Astrocyte (in vitro differentiated cells and primary cell): ENCODE measurements at regions not wholly inside any gene's neighbourhood (a gene's known extent, or its start where the extent isn't known, plus 50 kb on each side); places are given as distances from the start of the nearest gene placed in this dataset.

ENCODE experiments used
- DNase-seq: peaks from one replicate; pipeline ENCODE4 v3.0.0-alpha.2; 2010; ENCODE audit warnings: low read depth
- FAIRE-seq: peaks from 2 replicates; lab custom pipeline; 2011; peaks lifted over from hg19 to GRCh38; lab: Jason Lieb, UNC
- H2AFZ ChIP-seq: 2 replicates; pipeline ENCODE4 v1.6.0; 2012; ENCODE audit warnings: low read depth, low read length, inconsistent platforms
- H3K27ac ChIP-seq: 2 replicates; pipeline ENCODE4 v1.5.1; 2011; ENCODE audit warnings: low read depth, low read length, inconsistent platforms
- H3K27me3 ChIP-seq: 2 replicates; pipeline ENCODE4 v1.6.0; 2011; ENCODE audit warnings: low read length, inconsistent platforms; ENCODE audit not compliant: insufficient read depth
- H3K36me3 ChIP-seq: 2 replicates; pipeline ENCODE4 v1.5.1; 2011; ENCODE audit warnings: low read length, inconsistent platforms; ENCODE audit not compliant: insufficient read depth
- H3K4me1 ChIP-seq: 2 replicates; pipeline ENCODE4 v1.5.1; 2011; ENCODE audit warnings: low read length, inconsistent platforms; ENCODE audit not compliant: insufficient read depth
- H3K4me2 ChIP-seq: 2 replicates; pipeline ENCODE4 v1.6.0; 2012; ENCODE audit warnings: low read length, inconsistent platforms
- H3K4me3 ChIP-seq: 2 replicates; pipeline ENCODE4 v1.5.1; 2011; ENCODE audit warnings: low read depth, mild to moderate bottlenecking, low read length, inconsistent platforms; ENCODE audit not compliant: insufficient read depth
- H3K79me2 ChIP-seq: 2 replicates; pipeline ENCODE4 v1.6.0; 2012; ENCODE audit warnings: mild to moderate bottlenecking, low read length, inconsistent platforms; ENCODE audit not compliant: insufficient read depth
- H3K9ac ChIP-seq: 2 replicates; pipeline ENCODE4 v1.6.0; 2012; ENCODE audit warnings: mild to moderate bottlenecking, low read length, inconsistent platforms
- H3K9me3 ChIP-seq: 2 replicates; pipeline ENCODE4 v1.5.1; 2012; ENCODE audit warnings: low read depth, mild to moderate bottlenecking, low read length, inconsistent platforms; ENCODE audit not compliant: insufficient read depth
- H4K20me1 ChIP-seq: 2 replicates; pipeline ENCODE4 v1.6.0; 2012; ENCODE audit warnings: low read length, inconsistent platforms; ENCODE audit not compliant: insufficient read depth
- H3K27ac Mint-ChIP-seq: one replicate; pipeline ENCODE4 v1.8.0; 2021; ENCODE audit warnings: mild to moderate bottlenecking, mixed read lengths; ENCODE audit not compliant: unreplicated experiment
- H3K27me3 Mint-ChIP-seq: one replicate; pipeline ENCODE4 v1.8.0; 2021; ENCODE audit warnings: low read depth, mixed read lengths; ENCODE audit not compliant: unreplicated experiment
- H3K36me3 Mint-ChIP-seq: one replicate; pipeline ENCODE4 v1.8.0; 2021; ENCODE audit warnings: low read depth, mixed read lengths; ENCODE audit not compliant: unreplicated experiment
- H3K4me1 Mint-ChIP-seq: one replicate; pipeline ENCODE4 v1.8.0; 2021; ENCODE audit warnings: low read depth, mixed read lengths; ENCODE audit not compliant: unreplicated experiment
- H3K4me3 Mint-ChIP-seq: one replicate; pipeline ENCODE4 v1.8.0; 2021; ENCODE audit warnings: mild to moderate bottlenecking, moderate library complexity, mixed read lengths; ENCODE audit not compliant: unreplicated experiment
- H3K9me3 Mint-ChIP-seq: one replicate; pipeline ENCODE4 v1.8.0; 2021; ENCODE audit warnings: mild to moderate bottlenecking, mixed read lengths; ENCODE audit not compliant: unreplicated experiment
- CTCF ChIP-seq: IDR thresholded peaks from 2 replicates; pipeline ENCODE4 v1.5.1; 2011; ENCODE audit warnings: low read depth, mild to moderate bottlenecking, inconsistent platforms, low read length, moderate library complexity; ENCODE audit not compliant: insufficient read depth
- EZH2 ChIP-seq: IDR thresholded peaks from 2 replicates; pipeline ENCODE4 v1.6.1; 2012; ENCODE audit warnings: mild to moderate bottlenecking, low read length, inconsistent platforms; ENCODE audit not compliant: insufficient read depth

- no peak for TF ChIP-seq CTCF
- no peak for TF ChIP-seq EZH2
- Histone ChIP-seq H2AFZ (no peak overlapping the region), H3K27me3 (no peaks in the 10 kb centered on the region), H3K36me3 (no peaks in the 10 kb centered on the region), H3K9me3 (no peaks in the 10 kb centered on the region), H3K9ac (no peak overlapping the region), H4K20me1 (no peaks in the 10 kb centered on the region), H3K4me3 (no peak overlapping the region), H3K79me2 (no peaks in the 10 kb centered on the region), H3K27ac (no peak overlapping the region), H3K4me2 (no peak overlapping the region), H3K4me1 (no peaks in the 10 kb centered on the region)
- no peaks in the 10 kb centered on the region for H3K36me3 Mint-ChIP-seq
- H3K4me3 Mint-ChIP-seq: no peak overlapping the region
- peaks cover 67% of the 10 kb centered on the region for H3K27me3 Mint-ChIP-seq
- peaks cover 2% of the 10 kb centered on the region for H3K9me3 Mint-ChIP-seq
- H3K27ac Mint-ChIP-seq: no peak overlapping the region
- DNase-seq: no peak
- H3K4me1 Mint-ChIP-seq: no peaks in the 10 kb centered on the region
- FAIRE-seq: no peak
These were observed 56.9 kb downstream of the KLHDC7A start for GRCh38 chr1:18537386-18538306.

- no peak overlapping the region for H3K4me2 ChIP-seq
- H3K27me3 Mint-ChIP-seq: peaks cover 69% of the 10 kb centered on the region
These were observed 58.4 kb downstream of the KLHDC7A start for GRCh38 chr1:18539171-18539570.

More at GRCh38 chr1:18539171-18539570, 58.4 kb downstream of the KLHDC7A start:
- DNase-seq (no peak), FAIRE-seq (no peak)
- Histone ChIP-seq H4K20me1 (no peaks in the 10 kb centered on the region), H3K27ac (no peak overlapping the region), H3K4me1 (no peaks in the 10 kb centered on the region), H3K36me3 (no peaks in the 10 kb centered on the region), H2AFZ (no peak overlapping the region), H3K4me3 (no peak overlapping the region), H3K9me3 (no peaks in the 10 kb centered on the region), H3K27me3 (no peaks in the 10 kb centered on the region), H3K79me2 (no peaks in the 10 kb centered on the region), H3K9ac (no peak overlapping the region)
- Mint-ChIP-seq H3K4me3 (no peak overlapping the region), H3K36me3 (no peaks in the 10 kb centered on the region), H3K9me3 (peaks cover 4% of the 10 kb centered on the region), H3K4me1 (no peaks in the 10 kb centered on the region), H3K27ac (no peak overlapping the region)
- no peak for TF ChIP-seq CTCF
- TF ChIP-seq EZH2: no peak
